Neural crest cell (in vitro differentiated cells): ENCODE measurements at regions not wholly inside any gene's neighbourhood (a gene's known extent, or its start where the extent isn't known, plus 50 kb on each side); places are given as distances from the start of the nearest gene placed in this dataset.

Experiments
- DNase-seq: peaks from one replicate; pipeline ENCODE4 v3.0.0; 2021; ENCODE audit warnings: low read depth, mixed read lengths, low spot score
- H3K27ac Mint-ChIP-seq: one replicate; pipeline ENCODE4 v1.8.0; 2021; ENCODE audit warnings: mild to moderate bottlenecking, mixed read lengths; ENCODE audit not compliant: unreplicated experiment
- H3K27me3 Mint-ChIP-seq: 2 replicates; pipeline ENCODE4 v1.8.0; 2021; ENCODE audit warnings: low read depth, mild to moderate bottlenecking, mixed read lengths
- H3K36me3 Mint-ChIP-seq: 2 replicates; pipeline ENCODE4 v1.8.0; 2021; ENCODE audit warnings: low read depth, mild to moderate bottlenecking, mixed read lengths
- H3K4me1 Mint-ChIP-seq: 2 replicates; pipeline ENCODE4 v1.8.0; 2021; ENCODE audit warnings: mixed read lengths
- H3K4me3 Mint-ChIP-seq: one replicate; pipeline ENCODE4 v1.8.0; 2021; ENCODE audit warnings: mild to moderate bottlenecking, mixed read lengths
- H3K9me3 Mint-ChIP-seq: 2 replicates; pipeline ENCODE4 v1.8.0; 2021; ENCODE audit warnings: mixed read lengths
- TF ChIP-seq, protein P1 (sequence below): fragments of 200-600 bp; sonication (generic); conservative IDR thresholded peaks from 2 replicates; pipeline ENCODE4 v1.5.0; 2021; ENCODE audit warnings: antibody characterized with exemption, mild to moderate bottlenecking

GRCh38 chr4:187449702-187450101, 545.9 kb upstream of the ZFP42 start:
- no peaks in the 10 kb centered on the region for H3K27me3 Mint-ChIP-seq
- no peak overlapping the region for H3K27ac Mint-ChIP-seq
- TF ChIP-seq, protein P1, sequence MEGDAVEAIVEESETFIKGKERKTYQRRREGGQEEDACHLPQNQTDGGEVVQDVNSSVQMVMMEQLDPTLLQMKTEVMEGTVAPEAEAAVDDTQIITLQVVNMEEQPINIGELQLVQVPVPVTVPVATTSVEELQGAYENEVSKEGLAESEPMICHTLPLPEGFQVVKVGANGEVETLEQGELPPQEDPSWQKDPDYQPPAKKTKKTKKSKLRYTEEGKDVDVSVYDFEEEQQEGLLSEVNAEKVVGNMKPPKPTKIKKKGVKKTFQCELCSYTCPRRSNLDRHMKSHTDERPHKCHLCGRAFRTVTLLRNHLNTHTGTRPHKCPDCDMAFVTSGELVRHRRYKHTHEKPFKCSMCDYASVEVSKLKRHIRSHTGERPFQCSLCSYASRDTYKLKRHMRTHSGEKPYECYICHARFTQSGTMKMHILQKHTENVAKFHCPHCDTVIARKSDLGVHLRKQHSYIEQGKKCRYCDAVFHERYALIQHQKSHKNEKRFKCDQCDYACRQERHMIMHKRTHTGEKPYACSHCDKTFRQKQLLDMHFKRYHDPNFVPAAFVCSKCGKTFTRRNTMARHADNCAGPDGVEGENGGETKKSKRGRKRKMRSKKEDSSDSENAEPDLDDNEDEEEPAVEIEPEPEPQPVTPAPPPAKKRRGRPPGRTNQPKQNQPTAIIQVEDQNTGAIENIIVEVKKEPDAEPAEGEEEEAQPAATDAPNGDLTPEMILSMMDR = no peak
- no peaks in the 10 kb centered on the region for H3K4me1 Mint-ChIP-seq
- no peak overlapping the region for H3K4me3 Mint-ChIP-seq
- DNase-seq = no peak
- no peaks in the 10 kb centered on the region for H3K36me3 Mint-ChIP-seq
- H3K9me3 Mint-ChIP-seq = no peaks in the 10 kb centered on the region

DNA sequence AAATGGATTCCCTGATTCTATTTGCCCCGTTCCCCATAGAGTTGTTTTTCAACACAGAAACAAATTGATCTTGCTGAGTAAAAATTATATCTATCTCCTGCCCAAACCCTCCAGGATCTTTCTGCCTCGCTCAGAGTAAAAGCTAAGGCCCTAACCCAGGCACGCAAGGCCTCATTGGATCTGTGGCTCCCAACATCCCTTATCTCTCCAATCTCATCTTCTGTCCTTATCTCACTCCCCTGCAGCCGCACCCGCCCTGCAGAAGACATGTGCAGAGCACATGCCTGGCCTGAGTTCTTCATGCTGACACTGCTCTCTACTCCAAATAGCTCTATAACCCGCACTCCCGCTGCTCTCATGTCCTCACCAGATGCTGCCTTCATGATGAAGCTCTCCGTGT, 543.8 kb upstream of the ZFP42 start:
- Mint-ChIP-seq H3K9me3 (no peaks in the 10 kb centered on the region), H3K27me3 (no peaks in the 10 kb centered on the region), H3K4me3 (no peak overlapping the region), H3K36me3 (no peaks in the 10 kb centered on the region), H3K4me1 (no peaks in the 10 kb centered on the region), H3K27ac (no peak overlapping the region)
- no peak for DNase-seq
- TF ChIP-seq, protein P1 = no peak

DNA sequence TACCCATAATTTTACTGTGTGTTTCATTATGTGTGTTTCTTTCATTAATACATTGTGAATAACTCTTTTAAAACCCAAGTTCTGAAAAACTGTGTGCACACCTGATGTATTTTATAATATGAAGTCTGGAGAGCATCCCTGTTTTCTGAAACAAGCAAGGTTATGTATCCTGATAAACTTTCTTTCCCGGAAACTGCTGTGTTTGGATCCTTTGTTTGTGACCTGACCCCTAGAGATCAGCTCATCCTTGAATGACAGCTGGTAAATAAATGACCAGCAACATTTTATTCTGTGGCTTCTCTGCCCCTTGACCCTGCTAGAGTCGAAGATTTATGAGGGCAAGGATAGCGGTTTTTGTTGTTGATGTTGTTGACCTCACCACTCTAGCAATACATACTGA, 535.6 kb upstream of the ZFP42 start:
- H3K4me1 Mint-ChIP-seq = peaks cover 12% of the 10 kb centered on the region
- H3K27ac Mint-ChIP-seq = no peak overlapping the region
- TF ChIP-seq, protein P1 = no peak
- no peaks in the 10 kb centered on the region for H3K27me3 Mint-ChIP-seq
- peaks cover 7% of the 10 kb centered on the region for H3K9me3 Mint-ChIP-seq
- no peaks in the 10 kb centered on the region for H3K36me3 Mint-ChIP-seq
- DNase-seq = no peak
- H3K4me3 Mint-ChIP-seq = no peak overlapping the region

GRCh38 chr4:187464573-187464972, 531.0 kb upstream of the ZFP42 start:
- no peaks in the 10 kb centered on the region for H3K36me3 Mint-ChIP-seq
- peaks cover 7% of the 10 kb centered on the region for H3K9me3 Mint-ChIP-seq
- peaks cover 12% of the 10 kb centered on the region for H3K4me1 Mint-ChIP-seq
- TF ChIP-seq, protein P1 = no peak
- H3K27me3 Mint-ChIP-seq = no peaks in the 10 kb centered on the region
- DNase-seq = no peak
- H3K4me3 Mint-ChIP-seq = no peak overlapping the region
- no peak overlapping the region for H3K27ac Mint-ChIP-seq

DNA sequence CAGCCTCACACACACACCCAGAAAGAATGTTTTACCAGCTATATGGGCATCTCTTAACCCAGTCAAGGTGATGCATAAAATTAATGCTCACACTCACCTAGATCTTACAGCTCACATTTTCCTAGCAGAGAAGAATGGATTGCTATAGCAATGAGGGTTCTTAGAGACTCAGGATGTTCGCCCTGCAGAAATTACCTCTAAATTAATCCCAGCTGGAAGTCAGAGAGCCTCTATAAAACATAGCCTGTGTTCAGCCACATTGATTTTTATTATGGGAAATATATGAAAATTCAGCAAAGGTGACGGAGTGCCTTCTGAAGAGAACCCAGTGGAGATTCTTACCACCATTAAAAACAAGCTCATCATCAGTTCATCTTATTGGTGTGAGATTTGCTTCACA, 528.3 kb upstream of the ZFP42 start:
- Mint-ChIP-seq H3K36me3 (no peaks in the 10 kb centered on the region), H3K27ac (no peak overlapping the region), H3K4me1 (peaks cover 3% of the 10 kb centered on the region), H3K4me3 (no peak overlapping the region), H3K27me3 (no peaks in the 10 kb centered on the region), H3K9me3 (no peaks in the 10 kb centered on the region)
- TF ChIP-seq, protein P1 = no peak
- DNase-seq = no peak

GRCh38 chr4:187469627-187470026, 525.9 kb upstream of the ZFP42 start:
- no peak overlapping the region for H3K27ac Mint-ChIP-seq
- TF ChIP-seq, protein P1 = no peak
- DNase-seq = no peak
- no peaks in the 10 kb centered on the region for H3K9me3 Mint-ChIP-seq
- no peaks in the 10 kb centered on the region for H3K36me3 Mint-ChIP-seq
- no peaks in the 10 kb centered on the region for H3K27me3 Mint-ChIP-seq
- no peaks in the 10 kb centered on the region for H3K4me1 Mint-ChIP-seq
- H3K4me3 Mint-ChIP-seq = no peak overlapping the region
